ENCODE measurements at regions not wholly inside any gene's neighbourhood (a gene's known extent, or its start where the extent isn't known, plus 50 kb on each side); places are given as distances from the start of the nearest gene placed in this dataset.

GRCh38 chr20:6439737-6440442 lies 317.1 kb upstream of the FERMT1 start:
- TF ChIP-seq SP1 (IDR thresholded peaks at IDR 0.05; ENCODE audit: low read depth) (no peak), EZH2 (IDR thresholded peaks at IDR 0.05) (no peak)

Data from HCT116 (cell line).